ENCODE measurements at regions not wholly inside any gene's neighbourhood (a gene's known extent, or its start where the extent isn't known, plus 50 kb on each side); places are given as distances from the start of the nearest gene placed in this dataset.

DNA sequence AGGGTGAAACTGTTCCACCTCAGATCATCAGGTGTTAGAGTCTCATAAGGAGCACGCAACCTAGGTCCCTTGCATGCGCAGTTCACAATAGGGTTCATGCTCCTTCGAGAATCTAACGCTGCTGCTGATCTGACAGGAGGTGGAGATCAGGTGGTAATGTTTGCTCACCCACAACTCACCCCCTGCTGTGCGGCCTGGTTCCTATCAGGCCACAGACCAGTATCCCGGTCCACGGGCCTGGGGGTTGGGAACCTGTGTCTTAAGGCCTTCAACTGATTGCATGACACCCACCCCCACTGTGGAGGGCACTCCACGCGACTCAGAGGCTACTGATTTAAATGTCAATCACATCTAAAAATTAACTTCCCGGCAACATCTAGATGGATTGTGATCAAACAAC lies 411.2 kb upstream of the SULF2 start:
- no peak for ATAC-seq
- H3K4me3 Mint-ChIP-seq: no peak overlapping the region
- H3K9me3 Mint-ChIP-seq: no peaks in the 10 kb centered on the region
- POLR2A ChIA-PET: no interaction called here
- TF ChIP-seq, protein P1, sequence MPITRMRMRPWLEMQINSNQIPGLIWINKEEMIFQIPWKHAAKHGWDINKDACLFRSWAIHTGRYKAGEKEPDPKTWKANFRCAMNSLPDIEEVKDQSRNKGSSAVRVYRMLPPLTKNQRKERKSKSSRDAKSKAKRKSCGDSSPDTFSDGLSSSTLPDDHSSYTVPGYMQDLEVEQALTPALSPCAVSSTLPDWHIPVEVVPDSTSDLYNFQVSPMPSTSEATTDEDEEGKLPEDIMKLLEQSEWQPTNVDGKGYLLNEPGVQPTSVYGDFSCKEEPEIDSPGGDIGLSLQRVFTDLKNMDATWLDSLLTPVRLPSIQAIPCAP (CRISPR knock-in tag; IDR thresholded peaks at IDR 0.05): no peak
- TF ChIP-seq, protein P2, sequence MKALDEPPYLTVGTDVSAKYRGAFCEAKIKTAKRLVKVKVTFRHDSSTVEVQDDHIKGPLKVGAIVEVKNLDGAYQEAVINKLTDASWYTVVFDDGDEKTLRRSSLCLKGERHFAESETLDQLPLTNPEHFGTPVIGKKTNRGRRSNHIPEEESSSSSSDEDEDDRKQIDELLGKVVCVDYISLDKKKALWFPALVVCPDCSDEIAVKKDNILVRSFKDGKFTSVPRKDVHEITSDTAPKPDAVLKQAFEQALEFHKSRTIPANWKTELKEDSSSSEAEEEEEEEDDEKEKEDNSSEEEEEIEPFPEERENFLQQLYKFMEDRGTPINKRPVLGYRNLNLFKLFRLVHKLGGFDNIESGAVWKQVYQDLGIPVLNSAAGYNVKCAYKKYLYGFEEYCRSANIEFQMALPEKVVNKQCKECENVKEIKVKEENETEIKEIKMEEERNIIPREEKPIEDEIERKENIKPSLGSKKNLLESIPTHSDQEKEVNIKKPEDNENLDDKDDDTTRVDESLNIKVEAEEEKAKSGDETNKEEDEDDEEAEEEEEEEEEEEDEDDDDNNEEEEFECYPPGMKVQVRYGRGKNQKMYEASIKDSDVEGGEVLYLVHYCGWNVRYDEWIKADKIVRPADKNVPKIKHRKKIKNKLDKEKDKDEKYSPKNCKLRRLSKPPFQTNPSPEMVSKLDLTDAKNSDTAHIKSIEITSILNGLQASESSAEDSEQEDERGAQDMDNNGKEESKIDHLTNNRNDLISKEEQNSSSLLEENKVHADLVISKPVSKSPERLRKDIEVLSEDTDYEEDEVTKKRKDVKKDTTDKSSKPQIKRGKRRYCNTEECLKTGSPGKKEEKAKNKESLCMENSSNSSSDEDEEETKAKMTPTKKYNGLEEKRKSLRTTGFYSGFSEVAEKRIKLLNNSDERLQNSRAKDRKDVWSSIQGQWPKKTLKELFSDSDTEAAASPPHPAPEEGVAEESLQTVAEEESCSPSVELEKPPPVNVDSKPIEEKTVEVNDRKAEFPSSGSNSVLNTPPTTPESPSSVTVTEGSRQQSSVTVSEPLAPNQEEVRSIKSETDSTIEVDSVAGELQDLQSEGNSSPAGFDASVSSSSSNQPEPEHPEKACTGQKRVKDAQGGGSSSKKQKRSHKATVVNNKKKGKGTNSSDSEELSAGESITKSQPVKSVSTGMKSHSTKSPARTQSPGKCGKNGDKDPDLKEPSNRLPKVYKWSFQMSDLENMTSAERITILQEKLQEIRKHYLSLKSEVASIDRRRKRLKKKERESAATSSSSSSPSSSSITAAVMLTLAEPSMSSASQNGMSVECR (CRISPR knock-in tag; IDR thresholded peaks at IDR 0.05; ENCODE audit: borderline replicate concordance): no peak
- TF ChIP-seq NFYB (CRISPR knock-in tag; conservative IDR thresholded peaks at IDR 0.05; ENCODE audit: low read depth) (no peak), JUN (CRISPR knock-in tag; IDR thresholded peaks at IDR 0.05) (no peak), ZNF263 (CRISPR knock-in tag; IDR thresholded peaks at IDR 0.05; ENCODE audit: low read depth) (no peak), ZNF416 (CRISPR knock-in tag; IDR thresholded peaks at IDR 0.05) (no peak), OVOL2 (CRISPR knock-in tag; IDR thresholded peaks at IDR 0.05; ENCODE audit: borderline replicate concordance) (no peak), CREM (CRISPR knock-in tag; IDR thresholded peaks at IDR 0.05) (no peak), KAT7 (CRISPR knock-in tag; IDR thresholded peaks at IDR 0.05; ENCODE audit: borderline replicate concordance) (no peak), SMAD4 (CRISPR knock-in tag; IDR thresholded peaks at IDR 0.05) (no peak)
- TF ChIP-seq, protein P3, sequence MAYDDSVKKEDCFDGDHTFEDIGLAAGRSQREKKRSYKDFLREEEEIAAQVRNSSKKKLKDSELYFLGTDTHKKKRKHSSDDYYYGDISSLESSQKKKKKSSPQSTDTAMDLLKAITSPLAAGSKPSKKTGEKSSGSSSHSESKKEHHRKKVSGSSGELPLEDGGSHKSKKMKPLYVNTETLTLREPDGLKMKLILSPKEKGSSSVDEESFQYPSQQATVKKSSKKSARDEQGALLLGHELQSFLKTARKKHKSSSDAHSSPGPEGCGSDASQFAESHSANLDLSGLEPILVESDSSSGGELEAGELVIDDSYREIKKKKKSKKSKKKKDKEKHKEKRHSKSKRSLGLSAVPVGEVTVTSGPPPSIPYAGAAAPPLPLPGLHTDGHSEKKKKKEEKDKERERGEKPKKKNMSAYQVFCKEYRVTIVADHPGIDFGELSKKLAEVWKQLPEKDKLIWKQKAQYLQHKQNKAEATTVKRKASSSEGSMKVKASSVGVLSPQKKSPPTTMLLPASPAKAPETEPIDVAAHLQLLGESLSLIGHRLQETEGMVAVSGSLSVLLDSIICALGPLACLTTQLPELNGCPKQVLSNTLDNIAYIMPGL (CRISPR knock-in tag; IDR thresholded peaks at IDR 0.05): no peak
- TF ChIP-seq, protein P4, sequence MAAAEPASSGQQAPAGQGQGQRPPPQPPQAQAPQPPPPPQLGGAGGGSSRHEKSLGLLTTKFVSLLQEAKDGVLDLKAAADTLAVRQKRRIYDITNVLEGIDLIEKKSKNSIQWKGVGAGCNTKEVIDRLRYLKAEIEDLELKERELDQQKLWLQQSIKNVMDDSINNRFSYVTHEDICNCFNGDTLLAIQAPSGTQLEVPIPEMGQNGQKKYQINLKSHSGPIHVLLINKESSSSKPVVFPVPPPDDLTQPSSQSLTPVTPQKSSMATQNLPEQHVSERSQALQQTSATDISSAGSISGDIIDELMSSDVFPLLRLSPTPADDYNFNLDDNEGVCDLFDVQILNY (CRISPR knock-in tag; IDR thresholded peaks at IDR 0.05): no peak
- TF ChIP-seq, protein P5, sequence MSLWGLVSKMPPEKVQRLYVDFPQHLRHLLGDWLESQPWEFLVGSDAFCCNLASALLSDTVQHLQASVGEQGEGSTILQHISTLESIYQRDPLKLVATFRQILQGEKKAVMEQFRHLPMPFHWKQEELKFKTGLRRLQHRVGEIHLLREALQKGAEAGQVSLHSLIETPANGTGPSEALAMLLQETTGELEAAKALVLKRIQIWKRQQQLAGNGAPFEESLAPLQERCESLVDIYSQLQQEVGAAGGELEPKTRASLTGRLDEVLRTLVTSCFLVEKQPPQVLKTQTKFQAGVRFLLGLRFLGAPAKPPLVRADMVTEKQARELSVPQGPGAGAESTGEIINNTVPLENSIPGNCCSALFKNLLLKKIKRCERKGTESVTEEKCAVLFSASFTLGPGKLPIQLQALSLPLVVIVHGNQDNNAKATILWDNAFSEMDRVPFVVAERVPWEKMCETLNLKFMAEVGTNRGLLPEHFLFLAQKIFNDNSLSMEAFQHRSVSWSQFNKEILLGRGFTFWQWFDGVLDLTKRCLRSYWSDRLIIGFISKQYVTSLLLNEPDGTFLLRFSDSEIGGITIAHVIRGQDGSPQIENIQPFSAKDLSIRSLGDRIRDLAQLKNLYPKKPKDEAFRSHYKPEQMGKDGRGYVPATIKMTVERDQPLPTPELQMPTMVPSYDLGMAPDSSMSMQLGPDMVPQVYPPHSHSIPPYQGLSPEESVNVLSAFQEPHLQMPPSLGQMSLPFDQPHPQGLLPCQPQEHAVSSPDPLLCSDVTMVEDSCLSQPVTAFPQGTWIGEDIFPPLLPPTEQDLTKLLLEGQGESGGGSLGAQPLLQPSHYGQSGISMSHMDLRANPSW (CRISPR knock-in tag; conservative IDR thresholded peaks at IDR 0.05; ENCODE audit: low read depth): no peak
- TF ChIP-seq, protein P6, sequence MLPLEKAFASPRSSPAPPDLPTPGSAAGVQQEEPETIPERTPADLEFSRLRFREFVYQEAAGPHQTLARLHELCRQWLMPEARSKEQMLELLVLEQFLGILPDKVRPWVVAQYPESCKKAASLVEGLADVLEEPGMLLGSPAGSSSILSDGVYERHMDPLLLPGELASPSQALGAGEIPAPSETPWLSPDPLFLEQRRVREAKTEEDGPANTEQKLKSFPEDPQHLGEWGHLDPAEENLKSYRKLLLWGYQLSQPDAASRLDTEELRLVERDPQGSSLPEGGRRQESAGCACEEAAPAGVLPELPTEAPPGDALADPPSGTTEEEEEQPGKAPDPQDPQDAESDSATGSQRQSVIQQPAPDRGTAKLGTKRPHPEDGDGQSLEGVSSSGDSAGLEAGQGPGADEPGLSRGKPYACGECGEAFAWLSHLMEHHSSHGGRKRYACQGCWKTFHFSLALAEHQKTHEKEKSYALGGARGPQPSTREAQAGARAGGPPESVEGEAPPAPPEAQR (CRISPR knock-in tag; IDR thresholded peaks at IDR 0.05): no peak
- TF ChIP-seq, protein P7, sequence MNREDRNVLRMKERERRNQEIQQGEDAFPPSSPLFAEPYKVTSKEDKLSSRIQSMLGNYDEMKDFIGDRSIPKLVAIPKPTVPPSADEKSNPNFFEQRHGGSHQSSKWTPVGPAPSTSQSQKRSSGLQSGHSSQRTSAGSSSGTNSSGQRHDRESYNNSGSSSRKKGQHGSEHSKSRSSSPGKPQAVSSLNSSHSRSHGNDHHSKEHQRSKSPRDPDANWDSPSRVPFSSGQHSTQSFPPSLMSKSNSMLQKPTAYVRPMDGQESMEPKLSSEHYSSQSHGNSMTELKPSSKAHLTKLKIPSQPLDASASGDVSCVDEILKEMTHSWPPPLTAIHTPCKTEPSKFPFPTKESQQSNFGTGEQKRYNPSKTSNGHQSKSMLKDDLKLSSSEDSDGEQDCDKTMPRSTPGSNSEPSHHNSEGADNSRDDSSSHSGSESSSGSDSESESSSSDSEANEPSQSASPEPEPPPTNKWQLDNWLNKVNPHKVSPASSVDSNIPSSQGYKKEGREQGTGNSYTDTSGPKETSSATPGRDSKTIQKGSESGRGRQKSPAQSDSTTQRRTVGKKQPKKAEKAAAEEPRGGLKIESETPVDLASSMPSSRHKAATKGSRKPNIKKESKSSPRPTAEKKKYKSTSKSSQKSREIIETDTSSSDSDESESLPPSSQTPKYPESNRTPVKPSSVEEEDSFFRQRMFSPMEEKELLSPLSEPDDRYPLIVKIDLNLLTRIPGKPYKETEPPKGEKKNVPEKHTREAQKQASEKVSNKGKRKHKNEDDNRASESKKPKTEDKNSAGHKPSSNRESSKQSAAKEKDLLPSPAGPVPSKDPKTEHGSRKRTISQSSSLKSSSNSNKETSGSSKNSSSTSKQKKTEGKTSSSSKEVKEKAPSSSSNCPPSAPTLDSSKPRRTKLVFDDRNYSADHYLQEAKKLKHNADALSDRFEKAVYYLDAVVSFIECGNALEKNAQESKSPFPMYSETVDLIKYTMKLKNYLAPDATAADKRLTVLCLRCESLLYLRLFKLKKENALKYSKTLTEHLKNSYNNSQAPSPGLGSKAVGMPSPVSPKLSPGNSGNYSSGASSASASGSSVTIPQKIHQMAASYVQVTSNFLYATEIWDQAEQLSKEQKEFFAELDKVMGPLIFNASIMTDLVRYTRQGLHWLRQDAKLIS (CRISPR knock-in tag; IDR thresholded peaks at IDR 0.05; ENCODE audit: borderline replicate concordance): no peak
- CTCF ChIA-PET: no interaction called here
- H3K4me1 Mint-ChIP-seq: peaks cover 10% of the 10 kb centered on the region
- no peak overlapping the region for H3K27ac Mint-ChIP-seq
- H3K27me3 Mint-ChIP-seq (ENCODE audit: low read depth): no peaks in the 10 kb centered on the region
- no peak for DNase-seq (ENCODE audit: low spot score)
- H3K36me3 Mint-ChIP-seq: no peaks in the 10 kb centered on the region
